ENCODE measurements at regions not wholly inside any gene's neighbourhood (a gene's known extent, or its start where the extent isn't known, plus 50 kb on each side); places are given as distances from the start of the nearest gene placed in this dataset.

DNA sequence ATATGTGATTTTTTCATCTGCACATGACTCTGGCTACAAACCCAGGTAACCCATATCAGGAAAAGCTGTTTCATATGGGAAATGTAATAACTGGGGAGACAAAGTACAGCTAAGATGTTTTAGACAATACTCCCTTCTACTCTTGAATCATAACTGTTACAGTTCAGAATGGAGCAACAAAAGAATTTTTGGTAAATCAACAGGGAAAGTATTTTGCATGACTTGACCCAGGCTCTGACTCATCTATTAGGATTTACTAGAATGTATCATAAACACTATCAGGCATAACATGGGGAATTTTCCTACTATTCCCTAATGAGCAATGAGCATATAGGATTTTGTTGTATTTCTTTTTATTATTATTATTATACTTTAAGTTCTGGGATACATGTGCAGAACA is 553.0 kb downstream of the SLC16A7 start:
- Histone ChIP-seq H3K27ac (ENCODE audit: insufficient read depth, low read depth, low read length, poor library complexity, severe bottlenecking) (no peak overlapping the region), H3K9me3 (ENCODE audit: control insufficient read depth, low read length) (no peaks in the 10 kb centered on the region), H3K36me3 (ENCODE audit: control insufficient read depth, insufficient read depth, low read length) (no peaks in the 10 kb centered on the region), H3K4me1 (ENCODE audit: control insufficient read depth, insufficient read depth, low read length) (no peaks in the 10 kb centered on the region), H3K27me3 (ENCODE audit: control insufficient read depth, insufficient read depth, low read length, poor library complexity, severe bottlenecking) (no peaks in the 10 kb centered on the region), H3K4me3 (ENCODE audit: insufficient read depth, low read depth, low read length) (no peak overlapping the region)

DNA sequence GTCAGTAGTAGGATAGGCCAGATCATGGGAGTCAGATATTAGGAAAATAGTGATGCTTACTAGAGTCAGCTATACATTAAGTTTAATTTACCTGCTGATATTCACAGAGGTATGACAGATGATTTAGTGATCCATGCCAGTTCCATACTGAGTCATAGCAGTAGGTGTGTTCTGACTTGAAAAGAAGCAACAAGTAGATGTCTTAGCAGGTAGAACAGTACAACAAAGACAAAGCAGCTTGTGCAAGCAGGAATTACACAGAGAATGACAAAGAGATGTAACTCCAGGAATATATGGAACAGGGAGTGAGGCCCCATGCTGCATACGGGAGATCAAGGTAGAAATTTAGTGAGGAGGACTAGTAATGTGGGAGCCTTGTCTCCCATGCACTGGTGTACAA is 556.9 kb downstream of the SLC16A7 start:
- no peak overlapping the region for H3K4me3 ChIP-seq (ENCODE audit: insufficient read depth, low read depth, low read length)
- no peaks in the 10 kb centered on the region for H3K9me3 ChIP-seq (ENCODE audit: control insufficient read depth, low read length)
- H3K36me3 ChIP-seq (ENCODE audit: control insufficient read depth, insufficient read depth, low read length), result no peaks in the 10 kb centered on the region
- no peaks in the 10 kb centered on the region for H3K4me1 ChIP-seq (ENCODE audit: control insufficient read depth, insufficient read depth, low read length)
- H3K27me3 ChIP-seq (ENCODE audit: control insufficient read depth, insufficient read depth, low read length, poor library complexity, severe bottlenecking), result no peaks in the 10 kb centered on the region
- WGBS, 2 experiments, result 93 to 95% methylated on average over 1 of the region's 1 CpG
- H3K27ac ChIP-seq (ENCODE audit: insufficient read depth, low read depth, low read length, poor library complexity, severe bottlenecking), result no peak overlapping the region

DNA sequence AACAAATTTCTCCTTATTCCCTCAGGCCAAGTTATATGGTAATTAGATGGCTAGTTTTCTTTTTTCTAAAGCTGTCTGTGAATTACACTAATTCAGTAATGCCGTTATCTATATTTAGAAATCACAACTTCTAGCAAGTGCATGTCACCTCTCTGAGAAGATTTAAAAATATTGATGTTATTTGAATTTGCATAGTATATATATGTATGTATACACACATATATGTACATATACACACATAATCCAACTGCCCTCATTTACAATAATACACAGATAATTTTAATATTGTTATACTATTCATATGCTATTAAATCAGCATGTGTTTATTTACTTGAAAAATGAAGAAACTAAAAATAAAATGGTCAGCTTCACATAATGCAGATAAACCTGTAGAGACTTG is 563.9 kb downstream of the SLC16A7 start:
- H3K4me1 ChIP-seq (ENCODE audit: control insufficient read depth, insufficient read depth, low read length), result no peaks in the 10 kb centered on the region
- no peaks in the 10 kb centered on the region for H3K27me3 ChIP-seq (ENCODE audit: control insufficient read depth, insufficient read depth, low read length, poor library complexity, severe bottlenecking)
- WGBS, 2 experiments, result no CpG with 5 or more reads among the region's 1 CpG
- no peaks in the 10 kb centered on the region for H3K36me3 ChIP-seq (ENCODE audit: control insufficient read depth, insufficient read depth, low read length)
- no peaks in the 10 kb centered on the region for H3K9me3 ChIP-seq (ENCODE audit: control insufficient read depth, low read length)
- H3K4me3 ChIP-seq (ENCODE audit: insufficient read depth, low read depth, low read length), result no peak overlapping the region
- H3K27ac ChIP-seq (ENCODE audit: insufficient read depth, low read depth, low read length, poor library complexity, severe bottlenecking), result no peak overlapping the region

DNA sequence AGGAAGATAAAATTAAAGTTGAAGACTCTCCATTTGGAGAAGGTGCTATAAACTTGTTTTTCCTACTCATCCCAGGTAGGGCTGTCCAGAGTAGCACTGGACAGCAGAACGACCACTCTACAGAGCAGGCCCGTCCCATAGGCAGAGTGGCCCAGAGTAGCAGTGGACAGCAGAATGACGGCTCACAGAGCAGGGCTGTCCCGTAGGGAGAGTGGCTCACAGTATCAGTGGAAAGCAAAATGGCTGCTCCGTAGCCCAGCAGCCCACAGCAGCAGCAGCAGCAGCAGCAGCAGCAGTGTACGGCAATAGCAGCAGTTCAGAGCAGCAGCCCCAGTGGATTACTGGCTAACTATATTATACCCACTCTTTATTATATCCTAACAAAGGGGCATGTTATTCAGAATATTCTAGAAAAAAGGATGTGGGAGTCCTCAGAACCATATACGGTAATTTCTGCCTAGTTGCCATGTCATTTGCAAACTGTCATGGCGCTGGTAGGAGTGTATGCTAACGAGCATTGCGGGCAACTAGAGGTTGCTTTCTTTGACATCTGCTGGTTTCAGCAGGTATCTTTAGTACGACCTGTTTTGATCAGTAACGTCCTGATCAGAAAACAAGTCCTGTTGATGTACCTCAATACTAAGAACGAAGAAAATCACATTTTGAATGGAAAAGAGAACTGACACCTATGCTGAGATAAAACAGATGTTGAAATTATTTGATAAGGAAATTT is 567.3 kb downstream of the SLC16A7 start:
- no peak overlapping the region for H3K4me3 ChIP-seq (ENCODE audit: insufficient read depth, low read depth, low read length)
- H3K27ac ChIP-seq (ENCODE audit: insufficient read depth, low read depth, low read length, poor library complexity, severe bottlenecking), result no peak overlapping the region
- no peaks in the 10 kb centered on the region for H3K4me1 ChIP-seq (ENCODE audit: control insufficient read depth, insufficient read depth, low read length)
- WGBS, 2 experiments, result 94% methylated on average over 13 of the region's 13 CpGs
- no peaks in the 10 kb centered on the region for H3K27me3 ChIP-seq (ENCODE audit: control insufficient read depth, insufficient read depth, low read length, poor library complexity, severe bottlenecking)
- no peaks in the 10 kb centered on the region for H3K9me3 ChIP-seq (ENCODE audit: control insufficient read depth, low read length)
- no peaks in the 10 kb centered on the region for H3K36me3 ChIP-seq (ENCODE audit: control insufficient read depth, insufficient read depth, low read length)

DNA sequence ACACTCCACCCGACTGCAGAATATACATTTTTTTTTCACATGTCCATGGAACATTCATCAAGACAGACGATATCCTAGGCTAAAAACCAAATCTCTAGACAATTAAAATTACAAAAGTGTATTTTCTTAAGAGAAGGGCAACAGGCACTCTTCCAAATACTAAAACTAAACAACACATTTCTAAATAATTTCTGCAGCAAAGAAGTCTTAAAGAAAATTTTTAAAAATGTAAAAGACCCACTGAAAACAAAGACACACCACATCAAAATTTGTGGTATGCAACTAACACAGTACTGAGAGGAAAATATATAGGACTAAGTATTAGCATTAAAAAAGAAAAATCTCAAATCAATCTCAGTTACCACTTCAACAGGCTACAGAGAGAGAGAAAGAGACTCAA is 570.0 kb downstream of the SLC16A7 start:
- Histone ChIP-seq H3K27me3 (ENCODE audit: control insufficient read depth, insufficient read depth, low read length, poor library complexity, severe bottlenecking) (no peaks in the 10 kb centered on the region), H3K9me3 (ENCODE audit: control insufficient read depth, low read length) (no peaks in the 10 kb centered on the region), H3K36me3 (ENCODE audit: control insufficient read depth, insufficient read depth, low read length) (no peaks in the 10 kb centered on the region), H3K4me1 (ENCODE audit: control insufficient read depth, insufficient read depth, low read length) (no peaks in the 10 kb centered on the region), H3K4me3 (ENCODE audit: insufficient read depth, low read depth, low read length) (no peak overlapping the region), H3K27ac (ENCODE audit: insufficient read depth, low read depth, low read length, poor library complexity, severe bottlenecking) (no peak overlapping the region)
- WGBS, 2 experiments, result 85 to 94% methylated on average over 2 of the region's 2 CpGs

DNA sequence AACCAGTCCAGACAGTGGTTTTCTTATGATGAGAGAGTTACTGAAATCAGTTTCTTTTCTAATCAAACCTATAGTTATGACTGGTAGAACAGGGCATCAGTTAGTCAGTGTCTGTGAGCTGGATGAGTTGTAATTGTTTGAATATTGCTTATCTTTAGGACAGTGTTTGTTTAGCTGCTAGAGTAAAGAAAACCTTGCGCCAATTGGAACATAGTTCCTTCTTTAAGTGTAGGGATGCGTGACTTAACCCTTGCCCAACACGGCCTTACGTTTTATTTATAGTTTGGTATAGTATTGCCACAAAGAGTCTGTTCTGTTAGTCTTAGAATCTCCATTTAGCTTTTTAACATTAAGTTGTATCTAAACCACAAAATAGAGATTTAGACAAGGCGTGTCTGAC is 572.6 kb downstream of the SLC16A7 start:
- Histone ChIP-seq H3K27ac (ENCODE audit: insufficient read depth, low read depth, low read length, poor library complexity, severe bottlenecking) (no peak overlapping the region), H3K27me3 (ENCODE audit: control insufficient read depth, insufficient read depth, low read length, poor library complexity, severe bottlenecking) (no peaks in the 10 kb centered on the region), H3K9me3 (ENCODE audit: control insufficient read depth, low read length) (no peaks in the 10 kb centered on the region), H3K36me3 (ENCODE audit: control insufficient read depth, insufficient read depth, low read length) (no peaks in the 10 kb centered on the region), H3K4me3 (ENCODE audit: insufficient read depth, low read depth, low read length) (no peak overlapping the region), H3K4me1 (ENCODE audit: control insufficient read depth, insufficient read depth, low read length) (no peaks in the 10 kb centered on the region)
- WGBS, 2 experiments, result 95 to 97% methylated on average over 5 of the region's 5 CpGs

DNA sequence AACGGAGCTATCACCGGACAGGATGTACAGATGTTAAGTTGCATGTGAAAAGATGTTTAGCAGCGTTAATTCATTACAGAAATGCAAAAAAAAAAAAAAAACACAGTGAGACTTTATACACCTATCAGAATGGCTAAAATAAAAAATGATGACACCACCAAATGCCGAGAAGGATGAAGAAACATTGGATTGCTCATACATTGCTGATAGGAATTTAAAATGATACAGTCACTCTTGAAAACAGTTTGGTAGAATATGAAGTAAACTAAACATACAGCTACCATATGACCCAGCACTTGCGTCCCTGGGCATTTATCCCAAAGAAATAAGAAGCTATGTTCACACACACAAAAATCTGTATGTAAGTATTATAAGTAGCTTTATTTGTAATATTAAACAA is 574.1 kb downstream of the SLC16A7 start:
- 94 to 100% methylated on average over 1 to 3 of the region's 5 CpGs for WGBS, 2 experiments
- H3K4me1 ChIP-seq (ENCODE audit: control insufficient read depth, insufficient read depth, low read length), result no peaks in the 10 kb centered on the region
- no peak overlapping the region for H3K4me3 ChIP-seq (ENCODE audit: insufficient read depth, low read depth, low read length)
- H3K36me3 ChIP-seq (ENCODE audit: control insufficient read depth, insufficient read depth, low read length), result no peaks in the 10 kb centered on the region
- no peaks in the 10 kb centered on the region for H3K27me3 ChIP-seq (ENCODE audit: control insufficient read depth, insufficient read depth, low read length, poor library complexity, severe bottlenecking)
- no peak overlapping the region for H3K27ac ChIP-seq (ENCODE audit: insufficient read depth, low read depth, low read length, poor library complexity, severe bottlenecking)
- no peaks in the 10 kb centered on the region for H3K9me3 ChIP-seq (ENCODE audit: control insufficient read depth, low read length)

DNA sequence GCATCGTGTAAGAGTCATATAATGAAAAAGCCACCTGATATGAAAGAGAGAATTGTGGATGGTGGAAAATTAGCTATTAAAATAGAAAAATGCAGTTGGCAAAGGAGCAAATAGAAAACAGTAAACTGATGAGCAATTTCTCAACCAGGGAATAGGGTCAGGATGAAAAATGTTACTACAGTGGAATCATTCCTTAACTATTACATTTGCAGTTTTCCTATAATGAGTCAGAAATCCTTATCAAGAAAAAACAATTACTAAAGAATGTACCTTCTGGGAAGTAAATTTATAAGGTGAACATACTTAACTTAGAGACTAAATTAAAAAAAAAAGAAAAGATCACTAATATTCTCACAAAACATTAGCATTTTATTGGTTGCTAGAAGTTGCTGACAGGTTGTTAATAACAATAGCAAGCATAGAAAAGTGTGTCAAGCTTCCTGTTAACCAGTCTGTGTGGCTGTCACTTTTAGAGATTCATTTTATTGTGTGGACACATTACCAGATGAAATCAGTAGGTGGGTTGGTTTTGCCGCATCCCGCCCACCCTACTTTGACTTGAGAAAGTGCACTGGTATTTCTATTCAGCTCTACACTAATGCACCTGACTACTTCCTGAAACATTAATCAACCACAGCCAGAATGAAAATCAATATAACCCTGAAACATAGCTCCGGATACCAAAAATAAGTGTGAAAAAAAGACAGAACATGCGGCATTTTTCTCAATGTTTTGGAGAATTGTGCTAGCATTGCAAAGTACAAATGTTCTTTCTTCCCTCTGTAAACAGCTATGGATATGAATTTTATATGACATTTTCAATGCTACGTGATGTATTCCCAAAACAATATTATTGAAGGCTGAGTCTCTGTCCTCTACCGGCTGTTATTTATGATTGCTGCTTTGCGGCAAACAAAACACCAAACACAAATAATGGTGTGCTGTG is 576.7 kb downstream of the SLC16A7 start:
- Histone ChIP-seq H3K4me3 (ENCODE audit: insufficient read depth, low read depth, low read length) (no peak overlapping the region), H3K9me3 (ENCODE audit: control insufficient read depth, low read length) (no peaks in the 10 kb centered on the region), H3K4me1 (ENCODE audit: control insufficient read depth, insufficient read depth, low read length) (no peaks in the 10 kb centered on the region), H3K27ac (ENCODE audit: insufficient read depth, low read depth, low read length, poor library complexity, severe bottlenecking) (no peak overlapping the region), H3K36me3 (ENCODE audit: control insufficient read depth, insufficient read depth, low read length) (no peaks in the 10 kb centered on the region), H3K27me3 (ENCODE audit: control insufficient read depth, insufficient read depth, low read length, poor library complexity, severe bottlenecking) (no peaks in the 10 kb centered on the region)
- WGBS, 2 experiments, result 77 to 88% methylated on average over 4 to 7 of the region's 8 CpGs

DNA sequence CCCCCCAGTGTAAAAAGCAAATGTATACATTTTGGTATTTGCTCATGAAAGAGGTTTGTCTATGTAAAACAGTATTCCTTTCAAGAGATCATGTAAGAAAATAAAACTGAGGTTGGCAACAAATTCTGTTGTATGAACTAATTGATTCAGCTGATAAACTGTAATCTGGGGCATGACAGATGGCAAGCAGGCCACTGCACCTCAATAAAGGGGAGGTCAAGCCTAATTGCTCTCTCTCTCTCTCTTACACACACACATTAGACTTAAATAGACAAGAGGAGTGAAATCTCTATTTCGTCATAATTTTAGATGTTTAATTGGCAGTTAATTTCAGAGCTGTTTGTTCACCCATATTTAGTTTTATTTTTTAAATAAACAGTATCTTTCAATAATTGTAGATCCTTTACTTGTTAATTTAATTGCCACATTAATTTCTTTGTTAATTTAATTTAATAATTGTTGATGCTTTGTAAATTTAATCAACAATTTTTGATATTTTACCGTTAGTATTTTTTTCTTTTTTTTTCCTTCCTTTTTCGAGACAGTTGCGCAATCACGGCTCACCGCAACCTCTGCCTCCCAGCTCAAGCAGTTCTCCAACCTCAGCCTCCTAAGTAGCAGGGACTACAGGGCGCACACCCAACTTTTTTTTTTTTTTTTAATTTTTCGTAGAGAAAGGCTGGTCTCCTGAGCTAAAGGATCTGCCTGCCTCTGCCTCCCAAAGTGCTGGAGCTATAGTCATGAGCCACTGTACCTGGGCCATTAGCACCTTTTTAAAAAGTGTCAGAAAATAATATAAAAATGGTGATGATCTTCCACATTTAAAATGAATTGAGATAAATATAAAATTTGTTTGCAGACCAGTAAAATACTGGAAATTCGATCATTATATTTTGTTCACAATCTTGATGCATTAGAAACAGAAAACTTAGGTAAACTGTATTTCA is 577.7 kb downstream of the SLC16A7 start:
- H3K36me3 ChIP-seq (ENCODE audit: control insufficient read depth, insufficient read depth, low read length), result no peaks in the 10 kb centered on the region
- WGBS, 2 experiments, result 89 to 95% methylated on average over 8 of the region's 9 CpGs
- no peaks in the 10 kb centered on the region for H3K4me1 ChIP-seq (ENCODE audit: control insufficient read depth, insufficient read depth, low read length)
- H3K27me3 ChIP-seq (ENCODE audit: control insufficient read depth, insufficient read depth, low read length, poor library complexity, severe bottlenecking), result no peaks in the 10 kb centered on the region
- H3K4me3 ChIP-seq (ENCODE audit: insufficient read depth, low read depth, low read length), result no peak overlapping the region
- H3K27ac ChIP-seq (ENCODE audit: insufficient read depth, low read depth, low read length, poor library complexity, severe bottlenecking), result no peak overlapping the region
- H3K9me3 ChIP-seq (ENCODE audit: control insufficient read depth, low read length), result no peaks in the 10 kb centered on the region

DNA sequence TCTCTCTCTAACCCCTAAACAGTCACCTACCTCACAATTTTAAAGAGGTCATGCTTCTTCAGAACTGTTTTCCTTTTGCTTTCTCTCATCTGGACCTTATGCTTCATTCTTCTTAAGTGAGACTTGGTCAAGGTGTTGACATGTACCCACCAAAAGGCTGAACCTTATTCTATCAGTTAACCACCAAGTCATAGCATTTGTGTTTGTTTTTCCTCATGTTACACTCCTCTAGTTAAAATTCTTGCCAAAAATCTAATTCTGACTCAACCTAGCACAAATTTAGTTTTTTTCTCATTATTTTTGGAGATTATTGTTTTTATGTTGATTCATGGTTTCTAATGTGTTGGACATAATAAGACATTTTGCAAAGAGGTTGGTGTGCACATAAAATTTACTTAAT is 578.6 kb downstream of the SLC16A7 start:
- Histone ChIP-seq H3K27me3 (ENCODE audit: control insufficient read depth, insufficient read depth, low read length, poor library complexity, severe bottlenecking) (no peaks in the 10 kb centered on the region), H3K4me1 (ENCODE audit: control insufficient read depth, insufficient read depth, low read length) (no peaks in the 10 kb centered on the region), H3K36me3 (ENCODE audit: control insufficient read depth, insufficient read depth, low read length) (no peaks in the 10 kb centered on the region), H3K27ac (ENCODE audit: insufficient read depth, low read depth, low read length, poor library complexity, severe bottlenecking) (no peak overlapping the region), H3K9me3 (ENCODE audit: control insufficient read depth, low read length) (no peaks in the 10 kb centered on the region), H3K4me3 (ENCODE audit: insufficient read depth, low read depth, low read length) (no peak overlapping the region)

Measured in ectodermal cell (in vitro differentiated cells).